ENCODE measurements at regions not wholly inside any gene's neighbourhood (a gene's known extent, or its start where the extent isn't known, plus 50 kb on each side); places are given as distances from the start of the nearest gene placed in this dataset.
"Not testable (repeated sequence)": the region's sequence is repeated elsewhere in the genome, so short reads cannot be mapped to it uniquely, and the experiment has no call there.

GRCh38 chr4:181838253-181838652 is 404.9 kb upstream of the TENM3 start:
- DNase-seq = no peak

DNA sequence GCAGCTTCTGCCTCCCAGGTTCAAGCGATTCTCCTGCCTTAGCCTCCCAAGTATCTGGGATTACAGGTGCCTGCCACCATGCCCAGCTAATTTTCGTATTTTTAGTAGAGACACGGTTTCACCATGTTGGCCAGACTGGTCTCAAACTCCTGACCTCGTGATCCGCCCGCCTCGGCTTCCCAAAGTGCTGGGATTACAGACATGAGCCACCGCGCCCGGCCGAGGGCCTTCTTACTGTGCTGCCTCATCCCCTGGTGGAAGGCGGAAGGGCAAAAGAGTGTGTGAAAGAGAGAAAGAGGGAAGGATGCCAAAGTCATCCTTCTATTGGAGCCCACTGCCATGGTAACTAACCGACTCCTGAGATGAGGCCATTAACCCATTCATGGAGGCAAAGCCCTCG is 399.4 kb upstream of the TENM3 start:
- not testable (repeated sequence) for DNase-seq

DNA sequence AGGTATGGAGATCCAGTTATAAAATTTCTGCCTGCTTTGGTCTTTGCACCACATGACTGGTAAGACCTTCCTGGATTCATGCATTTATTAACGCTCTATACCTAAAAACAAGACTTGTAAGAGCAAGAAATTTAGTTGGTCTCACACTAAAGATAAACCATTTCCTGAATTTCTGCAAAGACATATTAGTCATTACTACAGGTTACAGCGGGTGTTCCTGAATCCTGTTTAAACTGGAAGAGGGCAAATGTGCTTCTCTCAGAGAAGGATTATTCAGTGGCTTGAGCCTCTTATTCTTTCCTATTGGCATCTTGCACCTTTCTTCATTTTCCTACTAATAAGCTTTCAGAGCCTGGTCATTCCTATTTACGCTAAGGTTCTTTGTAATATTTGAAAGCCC is 397.6 kb upstream of the TENM3 start:
- DNase-seq = no peak

DNA sequence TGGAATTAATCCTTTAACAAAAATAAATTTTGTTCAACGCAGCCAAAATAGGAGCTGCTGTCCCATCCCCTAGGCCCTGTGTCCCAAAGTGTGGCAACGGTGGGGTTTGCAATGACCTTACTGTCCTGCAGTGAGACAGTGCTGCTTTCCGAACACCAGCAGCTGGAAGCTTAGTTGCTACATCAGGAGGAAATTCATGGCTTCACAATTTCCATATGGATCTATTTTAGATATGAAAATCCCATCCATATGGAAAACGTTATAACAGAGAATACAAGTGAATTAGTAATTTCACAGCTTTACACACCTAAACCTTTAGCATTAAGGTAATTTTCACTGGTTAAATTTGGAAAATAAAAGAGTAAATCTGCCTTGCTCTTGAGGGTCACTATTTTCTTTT is 396.3 kb upstream of the TENM3 start:
- DNase-seq = no peak

DNA sequence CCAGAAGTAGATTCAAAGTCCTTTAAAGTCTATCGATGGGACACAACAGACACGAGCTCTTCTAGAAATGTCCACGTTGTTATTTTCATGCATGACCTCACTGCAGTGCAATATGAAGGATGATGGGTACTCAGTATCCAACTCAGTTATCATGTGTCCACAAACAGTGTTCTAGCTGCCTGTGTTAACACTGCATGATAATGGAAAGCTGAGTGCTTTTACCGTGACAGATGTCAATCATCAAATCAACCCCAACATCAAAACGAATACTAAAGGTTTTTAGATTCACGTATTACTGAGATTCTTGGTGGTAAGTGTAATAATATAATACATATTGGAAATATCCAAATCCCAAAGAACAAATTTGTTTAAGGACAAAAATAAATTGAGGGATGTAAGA is 394.8 kb upstream of the TENM3 start:
- no peak for DNase-seq

GRCh38 chr4:181849472-181849871 is 393.7 kb upstream of the TENM3 start:
- no peak for DNase-seq

DNA sequence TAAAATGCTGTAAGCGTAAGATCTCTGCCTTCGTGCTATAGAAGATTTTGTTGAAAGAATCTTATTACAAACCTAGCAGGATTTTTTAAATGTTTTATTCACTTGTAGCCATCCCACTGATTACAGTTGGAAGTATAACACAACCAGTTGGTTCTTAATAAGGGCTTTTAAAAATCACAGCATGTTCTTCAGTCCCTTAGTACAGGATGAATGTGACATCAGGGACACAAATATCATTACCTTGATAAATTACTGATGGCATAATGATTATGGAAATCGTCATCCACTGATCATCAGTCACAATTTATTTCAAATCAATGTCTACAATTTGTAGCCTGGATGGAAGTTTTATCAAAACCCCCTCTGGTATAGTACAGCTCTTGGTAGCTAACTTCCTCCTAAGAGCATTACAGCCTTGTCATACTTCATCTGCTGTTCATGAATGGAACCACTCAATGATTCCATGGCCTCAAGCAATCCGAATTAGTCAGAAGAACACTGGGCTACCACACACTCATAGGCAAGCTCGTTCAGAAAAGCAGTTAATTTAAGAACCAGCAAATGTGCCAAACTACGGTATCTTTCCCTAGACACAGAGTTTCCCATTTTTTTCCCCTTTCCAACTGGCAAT is 389.2 kb upstream of the TENM3 start:
- DNase-seq = no peak

DNA sequence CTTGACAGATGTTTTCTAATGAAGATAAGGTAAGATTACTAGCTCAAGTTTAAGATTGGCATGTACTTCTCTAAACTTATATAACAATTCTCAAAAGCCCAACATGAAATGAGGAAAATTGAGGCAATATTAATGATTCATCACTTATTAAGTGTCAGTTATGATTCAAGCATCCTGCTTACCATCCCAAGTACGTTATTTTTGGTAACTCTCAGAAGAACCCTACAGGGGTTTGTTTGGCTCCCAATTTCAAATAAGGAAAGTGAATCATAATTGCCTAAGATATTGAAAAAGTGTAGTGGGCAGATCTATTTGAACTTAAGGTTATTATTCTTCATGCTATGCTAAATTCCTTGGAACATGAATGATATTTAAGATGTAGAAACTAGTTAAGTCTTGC is 387.9 kb upstream of the TENM3 start:
- DNase-seq = no peak

DNA sequence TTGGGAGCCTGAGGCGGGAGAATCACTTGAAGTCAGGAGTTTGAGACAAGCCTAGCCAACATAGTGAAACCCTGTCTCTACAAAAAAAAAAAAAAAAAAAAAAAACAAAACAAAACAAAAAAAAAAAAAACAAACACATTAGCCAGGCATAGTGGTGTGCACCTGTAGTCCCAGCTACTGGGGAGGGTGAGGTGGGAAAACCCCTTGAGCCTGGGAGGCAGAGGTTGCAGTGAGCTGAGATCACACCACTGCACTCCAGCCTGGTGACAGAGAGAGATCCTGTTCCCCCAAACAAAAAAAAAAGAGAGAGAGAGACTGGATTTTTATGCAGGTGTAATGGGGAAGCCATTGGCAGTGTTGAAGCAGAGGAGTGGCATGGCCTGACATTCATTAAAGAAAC is 385.7 kb upstream of the TENM3 start:
- DNase-seq = not testable (repeated sequence)

DNA sequence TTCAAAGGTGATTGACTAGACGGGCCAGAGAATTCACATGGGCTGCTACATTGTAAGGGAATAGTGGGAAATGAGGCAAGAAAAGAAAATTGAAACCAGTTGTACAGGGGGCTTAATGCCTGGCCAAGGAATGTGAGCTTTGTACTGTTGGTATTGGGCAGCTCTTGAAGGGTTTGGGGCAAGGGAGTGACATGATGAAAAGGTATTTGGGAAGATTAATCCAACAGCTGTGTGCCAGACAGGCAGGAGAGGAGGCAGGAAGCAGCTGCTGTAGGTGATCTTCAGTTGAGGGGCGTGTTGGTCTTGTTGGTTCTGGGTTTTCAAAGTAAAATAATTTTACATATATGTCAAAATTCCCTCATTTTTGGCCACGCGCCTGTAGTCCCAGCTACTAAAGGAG is 384.5 kb upstream of the TENM3 start:
- no peak for DNase-seq

GRCh38 chr4:181859439-181859838 is 383.8 kb upstream of the TENM3 start:
- no peak for DNase-seq

GRCh38 chr4:181860157-181860556 is 383.0 kb upstream of the TENM3 start:
- DNase-seq = no peak

GRCh38 chr4:181860668-181861067 is 382.5 kb upstream of the TENM3 start:
- no peak for DNase-seq

DNA sequence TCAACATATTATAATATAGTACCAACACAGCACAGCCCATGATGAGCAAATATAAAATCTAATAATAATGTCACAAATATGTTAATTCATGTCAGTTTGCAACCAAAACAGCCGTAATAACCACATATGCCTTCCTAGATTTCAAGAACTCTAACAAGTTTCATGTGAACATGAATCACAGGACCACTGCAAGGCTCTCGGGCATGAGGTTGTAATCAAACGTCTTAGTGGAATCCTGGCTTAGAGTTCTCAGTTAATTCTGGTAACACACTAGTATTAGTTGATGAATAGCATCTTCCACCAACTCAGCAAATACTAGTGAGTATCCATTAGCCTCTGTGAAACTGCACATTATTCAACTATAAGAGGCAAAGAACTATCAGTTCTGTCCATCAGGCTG is 379.3 kb upstream of the TENM3 start:
- DNase-seq = no peak

GRCh38 chr4:181870326-181870725 is 372.9 kb upstream of the TENM3 start:
- no peak for DNase-seq

DNA sequence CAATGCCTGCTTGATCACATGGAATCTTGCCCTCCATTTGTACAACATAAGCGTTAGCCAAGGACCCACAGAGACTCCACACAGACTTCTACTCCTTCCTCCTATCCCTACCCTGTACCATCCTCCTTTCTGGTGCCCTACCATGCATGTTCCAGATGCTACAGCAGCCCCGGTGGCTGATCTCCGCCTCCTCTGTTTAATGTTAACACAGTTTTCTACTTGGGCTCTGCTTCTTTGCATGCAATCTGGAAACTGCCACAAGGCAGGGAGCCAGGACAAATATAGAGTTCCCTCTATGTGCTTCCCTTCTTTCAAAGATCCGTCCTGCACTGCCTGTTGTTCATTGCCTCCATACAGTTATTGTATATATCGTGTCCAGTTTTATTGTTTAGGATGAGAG is 368.6 kb upstream of the TENM3 start:
- no peak for DNase-seq

DNA sequence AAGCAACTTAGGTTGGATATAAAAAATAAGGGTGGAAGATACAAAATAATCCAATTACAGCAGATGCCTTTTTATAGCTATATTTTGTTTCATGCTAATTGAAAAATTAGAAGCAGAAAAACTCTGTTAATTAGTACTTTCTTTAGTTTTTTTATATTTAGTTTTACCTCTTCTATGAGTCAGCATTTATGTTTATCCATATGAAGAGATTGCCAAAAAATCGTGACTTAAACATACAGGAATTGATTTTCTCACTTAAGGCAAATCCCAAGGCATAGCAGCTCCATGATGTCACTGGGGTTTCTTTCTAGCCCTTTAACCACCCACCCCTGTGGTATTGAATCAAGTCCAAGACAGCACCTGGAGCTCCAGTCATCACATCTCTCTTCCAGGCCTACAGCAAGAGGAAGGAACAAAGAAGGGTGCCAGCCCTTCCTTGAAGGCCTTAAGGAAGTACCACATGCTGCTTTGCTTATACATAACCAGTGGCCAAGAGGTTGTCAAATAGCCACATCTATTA is 365.8 kb upstream of the TENM3 start:
- no peak for DNase-seq

DNA sequence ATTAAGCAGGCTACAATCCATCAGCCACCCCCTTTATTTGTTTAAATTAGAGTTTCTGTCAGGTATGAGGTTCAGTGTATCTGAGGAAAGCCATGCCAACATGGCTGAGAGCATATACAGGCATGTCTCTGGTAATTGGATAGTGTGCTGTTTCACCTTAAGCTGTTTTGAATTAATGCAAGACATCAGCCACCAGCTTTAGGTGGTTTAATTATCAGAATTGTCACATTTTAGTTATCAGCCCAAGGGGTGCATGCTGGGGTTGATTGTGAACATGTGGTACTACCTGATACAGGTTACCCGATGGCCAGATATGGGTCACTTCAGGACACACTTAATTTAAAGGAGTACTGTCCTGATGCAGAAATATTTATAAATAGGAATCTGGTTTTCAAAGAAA is 353.2 kb upstream of the TENM3 start:
- no peak for DNase-seq

DNA sequence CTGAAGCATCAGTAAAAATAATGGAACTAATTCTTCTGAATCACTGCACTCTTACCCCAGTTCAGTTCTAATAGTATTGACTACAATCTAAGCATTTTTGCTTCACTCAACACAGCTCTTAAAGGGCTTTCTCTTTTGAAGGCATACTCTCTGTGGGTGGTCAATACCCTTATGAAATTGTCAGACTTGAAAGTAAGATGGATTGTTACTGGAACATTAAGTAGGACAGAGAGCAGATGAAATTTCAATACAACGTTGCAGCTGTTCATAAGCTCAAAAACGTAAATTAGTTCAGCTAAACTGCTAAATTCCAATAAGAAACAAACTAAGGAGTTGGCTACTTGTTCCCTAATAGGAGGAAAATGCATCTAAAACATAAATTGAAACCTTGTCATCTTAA is 352.3 kb upstream of the TENM3 start:
- DNase-seq = no peak

DNA sequence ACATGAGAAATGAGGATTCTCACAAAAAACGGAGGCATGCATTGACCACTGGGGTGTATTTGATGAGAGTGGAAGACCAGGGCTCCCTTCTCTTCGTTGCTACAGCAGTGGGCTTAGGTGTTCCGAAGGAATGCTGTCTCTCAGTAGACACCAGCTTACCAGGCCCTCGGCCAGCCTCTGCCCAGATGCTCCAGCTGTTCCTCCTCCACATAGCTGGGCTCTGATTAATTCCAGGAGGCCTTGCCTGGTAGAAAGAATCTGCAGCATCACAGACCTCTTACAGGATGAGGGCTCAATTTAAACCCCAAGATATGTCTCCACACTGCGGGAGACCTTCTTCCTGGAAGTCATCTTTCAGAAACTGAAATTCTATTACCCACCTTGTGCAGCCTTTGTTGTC is 346.6 kb upstream of the TENM3 start:
- DNase-seq = no peak

DNA sequence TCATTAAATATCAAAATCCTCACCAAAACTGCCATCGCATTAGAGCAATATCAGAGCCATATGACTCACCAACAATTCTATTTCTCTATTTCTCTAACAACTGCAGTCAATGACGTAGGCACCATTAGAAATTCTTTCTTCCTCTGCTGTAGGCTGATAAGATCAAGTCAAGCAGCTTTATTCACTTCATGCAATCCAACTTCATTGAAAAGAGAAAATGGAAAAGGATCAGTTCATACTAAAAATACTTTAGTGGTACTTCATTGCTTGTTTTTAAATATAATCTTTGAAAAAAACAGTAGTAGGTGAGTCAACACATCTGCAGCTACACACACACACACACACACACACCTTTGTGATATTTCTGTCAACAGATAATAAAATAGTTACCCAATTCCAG is 345.3 kb upstream of the TENM3 start:
- no peak for DNase-seq

GRCh38 chr4:181902404-181902803 is 340.8 kb upstream of the TENM3 start:
- not testable (repeated sequence) for DNase-seq

- DNase-seq = no peak
Measured at GRCh38 chr4:181905708-181906107, 337.5 kb upstream of the TENM3 start.

- no peak for DNase-seq
Measured at GRCh38 chr4:181908168-181908567, 335.0 kb upstream of the TENM3 start.

- no peak for DNase-seq
Measured at GRCh38 chr4:181909368-181909767, 333.8 kb upstream of the TENM3 start.

DNA sequence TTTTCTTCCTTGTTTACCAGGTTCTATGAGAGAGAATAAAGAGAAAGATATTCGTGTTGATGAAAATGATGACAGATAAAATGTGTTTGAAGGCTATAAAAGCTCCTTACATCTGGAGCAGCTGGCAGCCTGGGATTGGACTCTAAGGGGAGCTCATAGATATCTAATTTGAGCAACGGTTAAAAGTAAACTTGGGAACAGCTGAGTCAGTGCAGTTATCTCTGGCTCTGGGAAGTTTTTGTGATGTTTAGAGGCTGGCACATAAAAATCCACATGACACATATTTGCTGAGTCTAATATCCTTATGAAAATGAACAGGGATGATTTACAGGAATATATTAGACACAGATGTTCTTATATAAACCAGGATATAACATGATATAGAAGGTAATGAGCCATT is 331.8 kb upstream of the TENM3 start:
- no peak for DNase-seq

Data from activated CD8-positive, alpha-beta memory T cell treated with anti-CD3 and anti-CD28 coated beads, Interleukin-2, amount 50 U/mL, for 48 hours (primary cell).